ENCODE measurements at regions not wholly inside any gene's neighbourhood (a gene's known extent, or its start where the extent isn't known, plus 50 kb on each side); places are given as distances from the start of the nearest gene placed in this dataset.

- H3K9ac ChIP-seq (ENCODE audit: low read length in 5 of 5), result no peak overlapping the region
- H3K27ac ChIP-seq (ENCODE audit: low read depth, low read length), result no peak overlapping the region
- no peaks in the 10 kb centered on the region for H3K36me3 ChIP-seq (ENCODE audit: control insufficient read depth in 5 of 5, insufficient read depth in 5 of 5, low read length in 5 of 5)
- no peaks in the 10 kb centered on the region for H3K27me3 ChIP-seq (ENCODE audit: control insufficient read depth in 5 of 5, insufficient read depth in 4 of 5, low read length in 5 of 5)
- H3K9me3 ChIP-seq (ENCODE audit: control insufficient read depth in 5 of 5, low read length in 5 of 5), result no peaks in the 10 kb centered on the region
- H3K4me1 ChIP-seq (ENCODE audit: control insufficient read depth in 5 of 5, insufficient read depth in 5 of 5, low read length in 5 of 5), result no peaks in the 10 kb centered on the region
- no peak overlapping the region for H3K4me3 ChIP-seq (ENCODE audit: low read depth in 1 of 5, low read length in 5 of 5)
These were observed 1329.1 kb upstream of the SPRY2 start for GRCh38 chr13:81670048-81670447.

DNA sequence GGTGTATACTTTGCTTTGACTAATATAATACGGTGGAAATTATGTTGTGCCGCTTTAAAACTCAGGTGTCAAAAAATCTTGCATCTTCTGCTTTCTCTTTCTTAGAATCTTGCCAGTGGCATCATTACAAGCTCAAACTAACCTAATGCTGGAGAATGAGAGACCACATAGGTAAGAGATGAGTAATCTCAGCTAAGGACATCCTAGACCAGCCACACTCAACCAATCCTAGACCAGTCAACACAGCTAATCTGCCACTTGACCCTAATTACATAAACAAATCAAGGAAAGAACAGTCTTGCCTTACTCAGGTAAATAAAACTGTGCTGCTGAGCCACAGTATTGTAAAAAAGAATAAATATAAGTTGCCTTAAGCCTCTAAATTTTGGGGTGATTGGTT, 1323.9 kb upstream of the SPRY2 start:
- no peaks in the 10 kb centered on the region for H3K27me3 ChIP-seq (ENCODE audit: control insufficient read depth in 5 of 5, insufficient read depth in 4 of 5, low read length in 5 of 5)
- no peaks in the 10 kb centered on the region for H3K36me3 ChIP-seq (ENCODE audit: control insufficient read depth in 5 of 5, insufficient read depth in 5 of 5, low read length in 5 of 5)
- H3K9ac ChIP-seq (ENCODE audit: low read length in 5 of 5), result no peak overlapping the region
- no peaks in the 10 kb centered on the region for H3K9me3 ChIP-seq (ENCODE audit: control insufficient read depth in 5 of 5, low read length in 5 of 5)
- H3K4me1 ChIP-seq (ENCODE audit: control insufficient read depth in 5 of 5, insufficient read depth in 5 of 5, low read length in 5 of 5), result no peaks in the 10 kb centered on the region
- no peak overlapping the region for H3K4me3 ChIP-seq (ENCODE audit: low read depth in 1 of 5, low read length in 5 of 5)
- H3K27ac ChIP-seq (ENCODE audit: low read depth, low read length), result no peak overlapping the region

- Histone ChIP-seq H3K27ac (ENCODE audit: low read depth, low read length) (no peak overlapping the region), H3K9me3 (ENCODE audit: control insufficient read depth in 5 of 5, low read length in 5 of 5) (peaks cover 0 to 5% (median 0%) of the 10 kb centered on the region in 5 donors), H3K36me3 (ENCODE audit: control insufficient read depth in 5 of 5, insufficient read depth in 5 of 5, low read length in 5 of 5) (no peaks in the 10 kb centered on the region), H3K27me3 (ENCODE audit: control insufficient read depth in 5 of 5, insufficient read depth in 4 of 5, low read length in 5 of 5) (no peaks in the 10 kb centered on the region), H3K4me3 (ENCODE audit: low read depth in 1 of 5, low read length in 5 of 5) (no peak overlapping the region), H3K9ac (ENCODE audit: low read length in 5 of 5) (no peak overlapping the region), H3K4me1 (ENCODE audit: control insufficient read depth in 5 of 5, insufficient read depth in 5 of 5, low read length in 5 of 5) (no peaks in the 10 kb centered on the region)
These were observed 1319.1 kb upstream of the SPRY2 start for GRCh38 chr13:81659984-81660383.

DNA sequence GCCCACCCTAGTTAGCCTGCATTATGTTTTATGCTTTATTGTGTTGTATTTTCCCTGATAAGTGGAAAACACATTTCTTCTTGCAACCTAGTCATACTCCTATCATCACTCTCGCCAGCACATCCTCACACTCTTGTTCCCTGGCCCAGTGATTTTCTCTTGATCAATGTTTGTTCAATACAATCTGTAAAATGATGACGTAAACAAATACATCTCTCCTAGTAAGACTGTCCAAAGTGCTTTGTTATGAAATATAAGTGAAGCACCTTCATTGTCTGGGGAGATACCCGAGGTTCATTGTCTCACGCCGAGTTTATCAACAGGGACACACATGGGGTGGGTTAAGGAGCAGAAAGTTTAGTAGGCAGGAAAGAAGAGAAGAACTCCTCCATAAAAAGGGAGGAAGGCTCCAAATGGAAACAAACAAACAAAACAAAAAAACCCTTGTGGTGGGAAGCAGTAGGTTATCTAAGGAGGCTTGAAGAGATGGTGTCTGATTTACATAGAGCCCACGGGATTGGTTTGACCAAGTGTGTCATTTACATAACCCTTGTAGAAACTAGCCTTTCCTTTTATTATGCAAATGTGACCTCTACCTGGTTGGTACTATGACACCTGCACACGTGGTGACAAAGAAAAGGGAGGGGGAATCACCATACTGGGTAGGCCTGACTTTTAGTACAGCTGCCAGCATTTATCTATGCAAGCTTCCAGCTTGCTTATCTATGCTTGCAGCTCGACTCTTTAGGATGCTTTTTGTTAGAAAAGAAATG, 1317.9 kb upstream of the SPRY2 start:
- H3K27ac ChIP-seq (ENCODE audit: low read depth, low read length), result no peak overlapping the region
- no peak overlapping the region for H3K4me3 ChIP-seq (ENCODE audit: low read depth in 1 of 5, low read length in 5 of 5)
- no peak overlapping the region for H3K9ac ChIP-seq (ENCODE audit: low read length in 5 of 5)
- H3K36me3 ChIP-seq (ENCODE audit: control insufficient read depth in 5 of 5, insufficient read depth in 5 of 5, low read length in 5 of 5), result no peaks in the 10 kb centered on the region
- no peaks in the 10 kb centered on the region for H3K27me3 ChIP-seq (ENCODE audit: control insufficient read depth in 5 of 5, insufficient read depth in 4 of 5, low read length in 5 of 5)
- peaks cover 0 to 5% (median 0%) of the 10 kb centered on the region in 5 donors for H3K9me3 ChIP-seq (ENCODE audit: control insufficient read depth in 5 of 5, low read length in 5 of 5)
- H3K4me1 ChIP-seq (ENCODE audit: control insufficient read depth in 5 of 5, insufficient read depth in 5 of 5, low read length in 5 of 5), result no peaks in the 10 kb centered on the region

GRCh38 chr13:81639984-81640582, 1299.2 kb upstream of the SPRY2 start:
- Histone ChIP-seq H3K9me3 (ENCODE audit: control insufficient read depth in 5 of 5, low read length in 5 of 5) (no peaks in the 10 kb centered on the region), H3K4me1 (ENCODE audit: control insufficient read depth in 5 of 5, insufficient read depth in 5 of 5, low read length in 5 of 5) (no peaks in the 10 kb centered on the region), H3K4me3 (ENCODE audit: low read depth in 1 of 5, low read length in 5 of 5) (no peak overlapping the region), H3K9ac (ENCODE audit: low read length in 5 of 5) (no peak overlapping the region), H3K36me3 (ENCODE audit: control insufficient read depth in 5 of 5, insufficient read depth in 5 of 5, low read length in 5 of 5) (no peaks in the 10 kb centered on the region), H3K27me3 (ENCODE audit: control insufficient read depth in 5 of 5, insufficient read depth in 4 of 5, low read length in 5 of 5) (no peaks in the 10 kb centered on the region), H3K27ac (ENCODE audit: low read depth, low read length) (no peak overlapping the region)

DNA sequence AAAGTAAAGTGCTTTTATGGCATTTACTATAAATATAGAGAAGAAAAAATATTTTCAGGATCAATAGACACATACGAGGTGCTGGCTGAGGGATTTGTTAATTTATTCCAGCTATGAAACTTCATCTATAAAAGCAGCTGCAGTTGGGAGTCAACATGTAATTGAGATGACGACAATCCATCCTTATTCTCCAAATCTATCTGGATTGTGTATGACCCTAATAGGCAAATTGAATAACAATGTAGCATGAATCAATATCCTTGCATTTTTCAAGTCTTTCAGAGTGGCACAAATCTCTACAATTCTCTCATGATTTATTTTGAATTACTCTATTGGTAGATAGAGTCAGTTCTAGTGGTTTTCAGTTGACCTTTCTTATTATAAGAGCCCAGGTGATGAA, 1296.5 kb upstream of the SPRY2 start:
- Histone ChIP-seq H3K27ac (ENCODE audit: low read depth, low read length) (no peak overlapping the region), H3K36me3 (ENCODE audit: control insufficient read depth in 5 of 5, insufficient read depth in 5 of 5, low read length in 5 of 5) (no peaks in the 10 kb centered on the region), H3K4me3 (ENCODE audit: low read depth in 1 of 5, low read length in 5 of 5) (no peak overlapping the region), H3K9me3 (ENCODE audit: control insufficient read depth in 5 of 5, low read length in 5 of 5) (no peaks in the 10 kb centered on the region), H3K4me1 (ENCODE audit: control insufficient read depth in 5 of 5, insufficient read depth in 5 of 5, low read length in 5 of 5) (no peaks in the 10 kb centered on the region), H3K9ac (ENCODE audit: low read length in 5 of 5) (no peak overlapping the region), H3K27me3 (ENCODE audit: control insufficient read depth in 5 of 5, insufficient read depth in 4 of 5, low read length in 5 of 5) (no peaks in the 10 kb centered on the region)

DNA sequence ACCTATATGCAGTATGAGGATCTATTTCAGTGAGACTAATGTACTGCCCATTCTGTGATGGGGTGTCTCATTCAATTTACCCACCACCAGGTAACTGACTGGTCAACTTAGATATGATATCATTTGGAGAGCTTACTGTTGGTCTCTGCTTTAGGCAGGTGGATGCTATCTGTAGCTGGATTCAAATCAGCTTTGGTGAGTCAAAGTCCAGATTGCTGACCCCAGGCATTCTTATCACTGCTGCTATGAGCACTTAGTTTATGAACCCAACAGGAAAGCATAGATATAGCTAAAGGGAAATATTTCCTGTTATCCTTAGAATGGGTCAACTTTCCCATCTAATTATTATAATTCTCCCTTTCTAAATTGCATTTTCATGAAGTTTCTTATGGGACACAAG, 1295.2 kb upstream of the SPRY2 start:
- Histone ChIP-seq H3K27me3 (ENCODE audit: control insufficient read depth in 5 of 5, insufficient read depth in 4 of 5, low read length in 5 of 5) (no peaks in the 10 kb centered on the region), H3K9ac (ENCODE audit: low read length in 5 of 5) (no peak overlapping the region), H3K27ac (ENCODE audit: low read depth, low read length) (no peak overlapping the region), H3K36me3 (ENCODE audit: control insufficient read depth in 5 of 5, insufficient read depth in 5 of 5, low read length in 5 of 5) (no peaks in the 10 kb centered on the region), H3K4me3 (ENCODE audit: low read depth in 1 of 5, low read length in 5 of 5) (no peak overlapping the region), H3K9me3 (ENCODE audit: control insufficient read depth in 5 of 5, low read length in 5 of 5) (no peaks in the 10 kb centered on the region), H3K4me1 (ENCODE audit: control insufficient read depth in 5 of 5, insufficient read depth in 5 of 5, low read length in 5 of 5) (no peaks in the 10 kb centered on the region)

DNA sequence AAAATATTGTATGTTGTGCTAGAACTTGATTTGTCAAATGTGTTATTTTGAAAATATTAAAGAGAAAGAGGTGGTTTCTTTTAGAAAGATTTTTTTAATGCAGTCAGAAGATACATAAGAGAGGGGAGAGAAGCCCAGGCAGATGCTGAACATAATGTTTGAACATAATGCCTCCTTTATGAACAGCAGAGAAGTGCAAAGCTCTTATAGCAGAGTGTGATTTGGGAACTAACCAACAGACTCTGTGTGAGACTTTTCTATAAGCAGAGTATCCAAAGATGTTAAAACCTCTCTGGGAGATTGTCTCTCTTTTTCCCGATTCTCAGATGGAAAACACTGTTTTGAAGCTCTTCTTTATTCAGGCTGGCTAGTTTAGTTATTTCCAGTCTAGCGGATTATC, 1274.1 kb upstream of the SPRY2 start:
- no peak overlapping the region for H3K9ac ChIP-seq (ENCODE audit: low read length in 5 of 5)
- H3K27ac ChIP-seq (ENCODE audit: low read depth, low read length), result no peak overlapping the region
- H3K4me1 ChIP-seq (ENCODE audit: control insufficient read depth in 5 of 5, insufficient read depth in 5 of 5, low read length in 5 of 5), result no peaks in the 10 kb centered on the region
- no peak overlapping the region for H3K4me3 ChIP-seq (ENCODE audit: low read depth in 1 of 5, low read length in 5 of 5)
- no peaks in the 10 kb centered on the region for H3K27me3 ChIP-seq (ENCODE audit: control insufficient read depth in 5 of 5, insufficient read depth in 4 of 5, low read length in 5 of 5)
- H3K9me3 ChIP-seq (ENCODE audit: control insufficient read depth in 5 of 5, low read length in 5 of 5), result no peaks in the 10 kb centered on the region
- H3K36me3 ChIP-seq (ENCODE audit: control insufficient read depth in 5 of 5, insufficient read depth in 5 of 5, low read length in 5 of 5), result no peaks in the 10 kb centered on the region

GRCh38 chr13:81610644-81611043, 1269.7 kb upstream of the SPRY2 start:
- H3K36me3 ChIP-seq (ENCODE audit: control insufficient read depth in 5 of 5, insufficient read depth in 5 of 5, low read length in 5 of 5), result no peaks in the 10 kb centered on the region
- no peak overlapping the region for H3K9ac ChIP-seq (ENCODE audit: low read length in 5 of 5)

GRCh38 chr13:81609335-81609734, 1268.4 kb upstream of the SPRY2 start:
- Histone ChIP-seq H3K4me3 (ENCODE audit: low read depth in 1 of 5, low read length in 5 of 5) (no peak overlapping the region), H3K27me3 (ENCODE audit: control insufficient read depth in 5 of 5, insufficient read depth in 4 of 5, low read length in 5 of 5) (no peaks in the 10 kb centered on the region), H3K36me3 (ENCODE audit: control insufficient read depth in 5 of 5, insufficient read depth in 5 of 5, low read length in 5 of 5) (no peaks in the 10 kb centered on the region), H3K4me1 (ENCODE audit: control insufficient read depth in 5 of 5, insufficient read depth in 5 of 5, low read length in 5 of 5) (no peaks in the 10 kb centered on the region), H3K27ac (ENCODE audit: low read depth, low read length) (no peak overlapping the region), H3K9me3 (ENCODE audit: control insufficient read depth in 5 of 5, low read length in 5 of 5) (no peaks in the 10 kb centered on the region), H3K9ac (ENCODE audit: low read length in 5 of 5) (no peak overlapping the region)

More at GRCh38 chr13:81610644-81611043, 1269.7 kb upstream of the SPRY2 start:
- no peaks in the 10 kb centered on the region for H3K4me1 ChIP-seq (ENCODE audit: control insufficient read depth in 5 of 5, insufficient read depth in 5 of 5, low read length in 5 of 5)
- H3K9me3 ChIP-seq (ENCODE audit: control insufficient read depth in 5 of 5, low read length in 5 of 5), result no peaks in the 10 kb centered on the region
- no peak overlapping the region for H3K27ac ChIP-seq (ENCODE audit: low read depth, low read length)
- H3K4me3 ChIP-seq (ENCODE audit: low read depth in 1 of 5, low read length in 5 of 5), result no peak overlapping the region
- H3K27me3 ChIP-seq (ENCODE audit: control insufficient read depth in 5 of 5, insufficient read depth in 4 of 5, low read length in 5 of 5), result no peaks in the 10 kb centered on the region
